AG04449 (cell line): ENCODE measurements at regions not wholly inside any gene's neighbourhood (a gene's known extent, or its start where the extent isn't known, plus 50 kb on each side); places are given as distances from the start of the nearest gene placed in this dataset.

Source experiments
- CTCF ChIA-PET: fragments of 350-600 bp; formaldehyde crosslinking; extraction: SDS; loops from one replicate; lab custom pipeline; 2021; ENCODE audit warnings: antibody characterized with exemption; lab: Yijun Ruan, JAX
- POLR2A ChIA-PET: fragments of 400-600, 350-600 bp; formaldehyde crosslinking; extraction: SDS; loops from one replicate; lab custom pipeline; 2020; ENCODE audit warnings: antibody characterized with exemption, inconsistent platforms; lab: Yijun Ruan, JAX
- DNase-seq: peaks from one replicate; pipeline ENCODE4 v3.0.0-alpha.2; 2010; ENCODE audit warnings: low read depth, low spot score
- H3K4me3 ChIP-seq: 2 replicates; pipeline ENCODE4 v1.5.1; 2011; ENCODE audit warnings: low read depth, mild to moderate bottlenecking, control low read depth, low read length
- TF ChIP-seq, protein P1 (sequence below): IDR thresholded peaks from one replicate; pipeline ENCODE4 v1.5.1; 2011; ENCODE audit warnings: mild to moderate bottlenecking, moderate library complexity, low read length, control low read depth, inconsistent platforms; ENCODE audit not compliant: insufficient read depth; ENCODE audit errors: missing control alignments

GRCh38 chr6:168147205-168147738, 68.3 kb upstream of the FRMD1 start:
- ChIA-PET CTCF (no interaction called here), POLR2A (no interaction called here)
- H3K4me3 ChIP-seq: no peak overlapping the region
- TF ChIP-seq, protein P1, sequence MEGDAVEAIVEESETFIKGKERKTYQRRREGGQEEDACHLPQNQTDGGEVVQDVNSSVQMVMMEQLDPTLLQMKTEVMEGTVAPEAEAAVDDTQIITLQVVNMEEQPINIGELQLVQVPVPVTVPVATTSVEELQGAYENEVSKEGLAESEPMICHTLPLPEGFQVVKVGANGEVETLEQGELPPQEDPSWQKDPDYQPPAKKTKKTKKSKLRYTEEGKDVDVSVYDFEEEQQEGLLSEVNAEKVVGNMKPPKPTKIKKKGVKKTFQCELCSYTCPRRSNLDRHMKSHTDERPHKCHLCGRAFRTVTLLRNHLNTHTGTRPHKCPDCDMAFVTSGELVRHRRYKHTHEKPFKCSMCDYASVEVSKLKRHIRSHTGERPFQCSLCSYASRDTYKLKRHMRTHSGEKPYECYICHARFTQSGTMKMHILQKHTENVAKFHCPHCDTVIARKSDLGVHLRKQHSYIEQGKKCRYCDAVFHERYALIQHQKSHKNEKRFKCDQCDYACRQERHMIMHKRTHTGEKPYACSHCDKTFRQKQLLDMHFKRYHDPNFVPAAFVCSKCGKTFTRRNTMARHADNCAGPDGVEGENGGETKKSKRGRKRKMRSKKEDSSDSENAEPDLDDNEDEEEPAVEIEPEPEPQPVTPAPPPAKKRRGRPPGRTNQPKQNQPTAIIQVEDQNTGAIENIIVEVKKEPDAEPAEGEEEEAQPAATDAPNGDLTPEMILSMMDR: no peak
- DNase-seq: no peak

GRCh38 chr6:168145747-168146596, 67.0 kb upstream of the FRMD1 start:
- POLR2A ChIA-PET: no interaction called here
- H3K4me3 ChIP-seq: no peak overlapping the region
- DNase-seq: no peak
- CTCF ChIA-PET: no interaction called here
- TF ChIP-seq, protein P1: no peak

DNA sequence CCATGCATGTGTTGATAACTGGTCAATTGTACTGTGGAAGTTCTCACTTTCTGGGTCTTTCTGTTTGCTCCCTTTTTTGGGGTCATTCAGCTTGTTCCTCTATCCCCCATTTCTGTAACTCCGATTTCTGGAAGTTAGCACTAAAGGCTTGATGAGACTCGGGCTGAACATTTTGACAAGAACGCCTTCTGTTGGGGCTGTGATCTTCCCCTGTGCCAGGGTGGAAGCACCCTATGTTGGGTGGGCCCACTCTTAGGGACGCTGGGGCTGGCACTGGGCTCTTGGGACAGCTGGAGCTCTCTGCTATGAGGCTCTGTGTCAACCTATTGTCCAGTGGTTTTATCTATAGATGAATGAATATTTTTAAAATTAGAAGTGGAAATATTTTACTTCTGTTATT, 60.1 kb upstream of the FRMD1 start:
- TF ChIP-seq, protein P1: no peak
- no peak for DNase-seq
- no peak overlapping the region for H3K4me3 ChIP-seq
- ChIA-PET CTCF (no interaction called here), POLR2A (no interaction called here)

- ChIA-PET CTCF (no interaction called here), POLR2A (no interaction called here)
- H3K4me3 ChIP-seq: no peak overlapping the region
- DNase-seq: no peak
- TF ChIP-seq, protein P1: no peak
Observed at GRCh38 chr6:168138436-168138835, 59.4 kb upstream of the FRMD1 start.

GRCh38 chr6:168137024-168137423, 58.0 kb upstream of the FRMD1 start:
- no peak overlapping the region for H3K4me3 ChIP-seq
- CTCF ChIA-PET: no interaction called here
- no peak for DNase-seq
- POLR2A ChIA-PET: no interaction called here
- TF ChIP-seq, protein P1: no peak

- ChIA-PET CTCF (no interaction called here), POLR2A (no interaction called here)
- TF ChIP-seq, protein P1: no peak
Observed at GRCh38 chr6:168136622-168137021, 57.6 kb upstream of the FRMD1 start.

More at GRCh38 chr6:168136622-168137021, 57.6 kb upstream of the FRMD1 start:
- H3K4me3 ChIP-seq: no peak overlapping the region
- DNase-seq: no peak
